Neutrophil (primary cell): ENCODE measurements at regions not wholly inside any gene's neighbourhood (a gene's known extent, or its start where the extent isn't known, plus 50 kb on each side); places are given as distances from the start of the nearest gene placed in this dataset.

ENCODE experiments used
- H3K27ac ChIP-seq: fragments of 200-600 bp; sonication (generic); 2 replicates; pipeline ENCODE4 v1.5.1; 2016; ENCODE audit warnings: mild to moderate bottlenecking, moderate library complexity
- H3K27me3 ChIP-seq: fragments of 200-600 bp; sonication (generic); 2 replicates; pipeline ENCODE4 v1.6.0; 2016; ENCODE audit warnings: mild to moderate bottlenecking
- H3K36me3 ChIP-seq: fragments of 200-600 bp; sonication (generic); 2 replicates; pipeline ENCODE4 v1.5.1; 2017
- H3K4me1 ChIP-seq, 2 experiments: fragments of 200-600 bp in 1 of 2; sonication (generic) in 1 of 2; 1 replicate in 1 of 2; 2 replicates in 1 of 2; pipeline versions ENCODE4 v1.5.1 to v1.6.1; 2013 to 2016; ENCODE audit warnings: low read depth in 1 of 2, low read length in 1 of 2, mild to moderate bottlenecking in 1 of 2, moderate library complexity in 1 of 2; ENCODE audit not compliant: control insufficient read depth in 1 of 2, insufficient read depth in 1 of 2
- H3K4me3 ChIP-seq, 2 experiments: fragments of 200-600 bp in 1 of 2; sonication (generic) in 1 of 2; 1 replicate in 1 of 2; 2 replicates in 1 of 2; pipeline ENCODE4 v1.5.1; 2013 to 2016; ENCODE audit warnings: low read depth in 1 of 2, low read length in 1 of 2, mild to moderate bottlenecking in 1 of 2, moderate library complexity in 1 of 2
- H3K9me3 ChIP-seq: fragments of 200-600 bp; sonication (generic); 2 replicates; pipeline ENCODE4 v1.5.1; 2016
- CTCF ChIP-seq: fragments of 200-600 bp; sonication (generic); IDR thresholded peaks from 2 replicates; pipeline ENCODE4 v1.5.1; 2016; ENCODE audit warnings: antibody characterized with exemption

- Histone ChIP-seq H3K9me3 (no peaks in the 10 kb centered on the region), H3K4me1 (no peaks in the 10 kb centered on the region), H3K27me3 (no peaks in the 10 kb centered on the region), H3K4me3 (no peak overlapping the region), H3K36me3 (no peaks in the 10 kb centered on the region), H3K27ac (no peak overlapping the region)
- TF ChIP-seq CTCF, result no peak
Observed at GRCh38 chr1:101605878-101606277, 369.1 kb downstream of the S1PR1 start.

- Histone ChIP-seq H3K27ac (no peak overlapping the region), H3K4me1 (no peaks in the 10 kb centered on the region), H3K36me3 (no peaks in the 10 kb centered on the region), H3K9me3 (no peaks in the 10 kb centered on the region), H3K4me3 (no peak overlapping the region), H3K27me3 (no peaks in the 10 kb centered on the region)
- no peak for TF ChIP-seq CTCF
Observed at GRCh38 chr1:101613546-101613945, 376.7 kb downstream of the S1PR1 start.

GRCh38 chr1:101618900-101619299 is 377.8 kb downstream of the OLFM3 start:
- no peak for TF ChIP-seq CTCF
- H3K27me3 ChIP-seq, result no peaks in the 10 kb centered on the region
- H3K4me1 ChIP-seq, result no peaks in the 10 kb centered on the region
- no peak overlapping the region for H3K27ac ChIP-seq
- no peak overlapping the region for H3K4me3 ChIP-seq
- no peaks in the 10 kb centered on the region for H3K9me3 ChIP-seq
- H3K36me3 ChIP-seq, result no peaks in the 10 kb centered on the region

- no peak overlapping the region for H3K27ac ChIP-seq
- H3K9me3 ChIP-seq, result no peaks in the 10 kb centered on the region
- no peaks in the 10 kb centered on the region for H3K27me3 ChIP-seq
- no peaks in the 10 kb centered on the region for H3K36me3 ChIP-seq
- H3K4me1 ChIP-seq, result no peaks in the 10 kb centered on the region
- no peak for TF ChIP-seq CTCF
- H3K4me3 ChIP-seq, result no peak overlapping the region
Observed at GRCh38 chr1:101632548-101633272, 364.0 kb downstream of the OLFM3 start.

GRCh38 chr1:101645810-101646209 is 350.9 kb downstream of the OLFM3 start:
- TF ChIP-seq CTCF, result no peak
- Histone ChIP-seq H3K36me3 (no peaks in the 10 kb centered on the region), H3K9me3 (no peaks in the 10 kb centered on the region), H3K27me3 (no peaks in the 10 kb centered on the region), H3K27ac (no peak overlapping the region), H3K4me1 (no peaks in the 10 kb centered on the region), H3K4me3 (no peak overlapping the region)
